PC-3 (cell line): ENCODE measurements at regions not wholly inside any gene's neighbourhood (a gene's known extent, or its start where the extent isn't known, plus 50 kb on each side); places are given as distances from the start of the nearest gene placed in this dataset.

ENCODE experiments used
- ATAC-seq: fragments of 200-7000 bp; cut with Tn5 transposase; 2 replicates; pipeline ENCODE4 v1.9.1; 2020; ENCODE audit warnings: mild to moderate bottlenecking, moderate library complexity
- BruUV-seq: library from RNA; stranded (reverse); fragments of 400-500 nt; replicated peaks from 2 replicates; lab custom pipeline; 2021; lab: Mats Ljungman, UMichigan
- CTCF ChIA-PET: fragments of 300-600 bp; sonication (Branson Sonifier 250); formaldehyde crosslinking; loops from one replicate; lab custom pipeline; 2022; ENCODE audit warnings: antibody characterized with exemption; lab: Charles Lee
- POLR2A ChIA-PET: fragments of 300-600 bp; sonication (Branson Sonifier 250); formaldehyde crosslinking; loops from one replicate; lab custom pipeline; 2022; ENCODE audit warnings: antibody characterized with exemption; ENCODE audit not compliant: unreplicated experiment; lab: Charles Lee
- DNase-seq: peaks from one replicate; pipeline ENCODE4 v3.0.0-alpha.2; 2015
- H2AFZ ChIP-seq: fragments of 300-600 bp; sonication (generic); 2 replicates; pipeline ENCODE4 v1.6.0; 2016; ENCODE audit warnings: antibody characterized with exemption, low read length
- H3F3A ChIP-seq: fragments of 300-600 bp; sonication (generic); one replicate; pipeline ENCODE4 v1.6.0; 2017; ENCODE audit warnings: antibody characterized with exemption, low read length, control low read depth, mild to moderate bottlenecking; ENCODE audit not compliant: unreplicated experiment
- H3K27ac ChIP-seq: fragments of 300-600 bp; sonication (generic); 2 replicates; pipeline ENCODE4 v1.5.1; 2016; ENCODE audit warnings: mild to moderate bottlenecking, low read length
- H3K27me3 ChIP-seq: fragments of 300-600 bp; sonication (generic); 2 replicates; pipeline ENCODE4 v1.6.1; 2016; ENCODE audit warnings: low read length, mixed read lengths
- H3K36me3 ChIP-seq: fragments of 300-600 bp; sonication (generic); 2 replicates; pipeline ENCODE4 v1.6.1; 2016; ENCODE audit warnings: low read depth, mixed run types, low read length, mixed read lengths
- H3K4me1 ChIP-seq: fragments of 300-600 bp; sonication (generic); 2 replicates; pipeline ENCODE4 v1.5.1; 2016; ENCODE audit warnings: low read length; ENCODE audit not compliant: insufficient read depth
- H3K4me2 ChIP-seq: fragments of 300-600 bp; sonication (generic); 2 replicates; pipeline ENCODE4 v1.6.0; 2016; ENCODE audit warnings: low read length
- H3K4me3 ChIP-seq: fragments of 300-600 bp; sonication (generic); 2 replicates; pipeline ENCODE4 v1.5.1; 2016; ENCODE audit warnings: mild to moderate bottlenecking, low read length, mixed read lengths
- H3K79me2 ChIP-seq: fragments of 300-600 bp; sonication (generic); 2 replicates; pipeline ENCODE4 v1.6.1; 2017; ENCODE audit warnings: low read length, mixed read lengths
- H3K9ac ChIP-seq: fragments of 300-600 bp; sonication (generic); 2 replicates; pipeline ENCODE4 v1.6.0; 2016; ENCODE audit warnings: mild to moderate bottlenecking, low read length
- H3K9me2 ChIP-seq: fragments of 300-600 bp; sonication (generic); replicated peaks from 2 replicates; pipeline ENCODE4 v1.6.1; 2016; ENCODE audit warnings: mixed run types, low read length, mixed read lengths
- H3K9me3 ChIP-seq: fragments of 300-600 bp; sonication (generic); 2 replicates; pipeline ENCODE4 v1.6.1; 2016; ENCODE audit warnings: low read length, mixed read lengths
- H4K20me1 ChIP-seq: fragments of 300-600 bp; sonication (generic); 2 replicates; pipeline ENCODE4 v1.6.1; 2016; ENCODE audit warnings: low read length, mixed read lengths
- CTCF ChIP-seq: fragments of 300-600 bp; sonication (generic); conservative IDR thresholded peaks from 2 replicates; pipeline ENCODE4 v1.5.1; 2017; ENCODE audit warnings: antibody characterized with exemption, low read depth, mild to moderate bottlenecking, low read length
- EZH2 ChIP-seq: fragments of 300-600 bp; sonication (generic); IDR thresholded peaks from one replicate; pipeline ENCODE4 v1.6.1; 2017; ENCODE audit warnings: antibody characterized with exemption, mild to moderate bottlenecking, low read length; ENCODE audit not compliant: unreplicated experiment
- EZH2phosphoT487 ChIP-seq: fragments of 300-600 bp; sonication (generic); IDR thresholded peaks from 2 replicates; pipeline ENCODE4 v1.6.1; 2018; ENCODE audit warnings: mild to moderate bottlenecking, antibody characterized with exemption, low read length, borderline replicate concordance
- intact Hi-C: fragments of 100-400 bp; cut with micrococcal nuclease; formaldehyde crosslinking; loops from 2 replicates; pipeline ENCODE4 v1.9.0; 2023

- H3K36me3 ChIP-seq: no peaks in the 10 kb centered on the region
- intact Hi-C loops: no loop called here
- no peak for TF ChIP-seq EZH2
- no peak for TF ChIP-seq EZH2phosphoT487
- TF ChIP-seq CTCF: no peak
Measured at GRCh38 chr6:14837435-14837834, 408.4 kb upstream of the JARID2 start.

GRCh38 chr6:14838133-14838583 lies 407.7 kb upstream of the JARID2 start:
- no peak overlapping the region for H2AFZ ChIP-seq
- H3F3A ChIP-seq: no peaks in the 10 kb centered on the region
- intact Hi-C loops: no loop called here
- H3K4me3 ChIP-seq: no peak overlapping the region
- no peak overlapping the region for H3K27ac ChIP-seq
- ChIA-PET POLR2A (interaction anchor here (0.6 kb wide), 2 partner anchors 192 to 447 kb away, joined by 3 to 7 read pairs; no protein-coding TSS in a partner anchor), CTCF (no interaction called here)
- no peak overlapping the region for H3K9ac ChIP-seq
- H3K4me2 ChIP-seq: no peak overlapping the region
- H3K4me1 ChIP-seq: peaks cover 9% of the 10 kb centered on the region
- no peaks in the 10 kb centered on the region for H3K9me3 ChIP-seq
- DNase-seq: no peak
- TF ChIP-seq EZH2phosphoT487: no peak
- TF ChIP-seq EZH2: no peak
- TF ChIP-seq CTCF: no peak
- no TSS peak for BruUV-seq
- ATAC-seq: no peak
- no peaks in the 10 kb centered on the region for H3K9me2 ChIP-seq
- H3K27me3 ChIP-seq: no peaks in the 10 kb centered on the region
- H4K20me1 ChIP-seq: no peaks in the 10 kb centered on the region
- H3K79me2 ChIP-seq: no peaks in the 10 kb centered on the region
- no peaks in the 10 kb centered on the region for H3K36me3 ChIP-seq

More at GRCh38 chr6:14837435-14837834, 408.4 kb upstream of the JARID2 start:
- H3K4me3 ChIP-seq: no peak overlapping the region
- peaks cover 6% of the 10 kb centered on the region for H3K4me1 ChIP-seq
- ChIA-PET POLR2A (interaction anchor here (0.6 kb wide), 1 partner anchor 191 kb away, joined by 7 read pairs; no protein-coding TSS in a partner anchor), CTCF (no interaction called here)
- no peak overlapping the region for H3K4me2 ChIP-seq
- H3K9me3 ChIP-seq: no peaks in the 10 kb centered on the region
- H3K79me2 ChIP-seq: no peaks in the 10 kb centered on the region
- no peaks in the 10 kb centered on the region for H3K9me2 ChIP-seq
- no peaks in the 10 kb centered on the region for H3K27me3 ChIP-seq
- DNase-seq (no peak), ATAC-seq (no peak)
- H3K9ac ChIP-seq: no peak overlapping the region
- H4K20me1 ChIP-seq: no peaks in the 10 kb centered on the region
- H2AFZ ChIP-seq: no peak overlapping the region
- BruUV-seq: no TSS peak
- no peak overlapping the region for H3K27ac ChIP-seq
- no peaks in the 10 kb centered on the region for H3F3A ChIP-seq

DNA sequence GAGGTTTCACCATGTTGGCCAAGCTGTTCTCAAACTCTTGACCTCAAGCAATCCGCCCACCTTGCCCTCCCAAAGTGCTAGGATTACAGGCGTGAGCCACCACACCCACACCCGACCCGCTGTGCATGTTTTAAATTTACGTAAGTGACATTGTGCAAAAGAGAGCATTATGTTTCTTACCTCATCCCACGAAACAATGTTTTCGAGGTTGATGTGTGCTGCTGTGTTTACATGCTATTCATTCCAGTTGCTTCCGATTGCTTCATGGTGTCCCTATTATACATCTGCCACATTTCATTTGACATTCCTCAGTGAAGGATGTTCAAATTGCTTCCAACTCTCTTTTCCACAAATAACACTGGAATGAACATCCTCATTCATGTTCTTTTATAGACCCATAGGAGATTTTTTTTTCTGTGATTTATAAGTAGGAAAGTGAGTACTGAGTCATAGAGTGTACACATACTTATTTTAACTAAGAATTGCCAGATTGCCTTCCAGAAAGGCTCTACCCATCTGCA lies 403.9 kb upstream of the JARID2 start:
- no peaks in the 10 kb centered on the region for H3K9me3 ChIP-seq
- H2AFZ ChIP-seq: no peak overlapping the region
- H3K4me1 ChIP-seq: peaks cover 9% of the 10 kb centered on the region
- H3K4me3 ChIP-seq: no peak overlapping the region
- no peak overlapping the region for H3K4me2 ChIP-seq
- intact Hi-C loops: loop anchor here (1.0 kb wide), 2 partner anchors 47 to 403 kb away; no protein-coding TSS in a partner anchor
- no peak overlapping the region for H3K9ac ChIP-seq
- DNase-seq (peak; percentile 32), ATAC-seq (peak; percentile 95)
- ChIA-PET CTCF (no interaction called here), POLR2A (no interaction called here)
- no peaks in the 10 kb centered on the region for H3K36me3 ChIP-seq
- H3K9me2 ChIP-seq: no peaks in the 10 kb centered on the region
- no peaks in the 10 kb centered on the region for H3F3A ChIP-seq
- no peak overlapping the region for H3K27ac ChIP-seq
- no peaks in the 10 kb centered on the region for H3K79me2 ChIP-seq
- no peaks in the 10 kb centered on the region for H4K20me1 ChIP-seq
- BruUV-seq: no TSS peak
- H3K27me3 ChIP-seq: no peaks in the 10 kb centered on the region
- TF ChIP-seq CTCF (no peak), EZH2phosphoT487 (no peak), EZH2 (no peak)
